NCI-H345 treated with DMSO at 0.1 percent for 48 hours (cell line): ENCODE measurements at regions not wholly inside any gene's neighbourhood (a gene's known extent, or its start where the extent isn't known, plus 50 kb on each side); places are given as distances from the start of the nearest gene placed in this dataset.

Source experiments
- DNase-seq: peaks from one replicate; lab custom pipeline; 2025; ENCODE audit not compliant: unreplicated experiment; lab: John Stamatoyannopoulos, UW

GRCh38 chr18:78607221-78607620 lies 372.4 kb upstream of the SALL3 start:
- no peak for DNase-seq

- DNase-seq, result no peak
Measured at GRCh38 chr18:78607784-78608183, 371.8 kb upstream of the SALL3 start.

GRCh38 chr18:78610179-78610578 lies 369.4 kb upstream of the SALL3 start:
- no peak for DNase-seq

GRCh38 chr18:78611201-78611800 lies 368.3 kb upstream of the SALL3 start:
- no peak for DNase-seq

- no peak for DNase-seq
Measured at GRCh38 chr18:78611869-78612268, 367.7 kb upstream of the SALL3 start.

- no peak for DNase-seq
Measured at GRCh38 chr18:78612318-78612717, 367.3 kb upstream of the SALL3 start.

- DNase-seq, result no peak
Measured at GRCh38 chr18:78612801-78613200, 366.8 kb upstream of the SALL3 start.

GRCh38 chr18:78618726-78619125 lies 360.9 kb upstream of the SALL3 start:
- DNase-seq, result no peak

- DNase-seq, result no peak
Measured at GRCh38 chr18:78619854-78620253, 359.8 kb upstream of the SALL3 start.

- DNase-seq, result no peak
Measured at GRCh38 chr18:78620326-78620725, 359.3 kb upstream of the SALL3 start.

- no peak for DNase-seq
Measured at GRCh38 chr18:78621141-78621755, 358.4 kb upstream of the SALL3 start.

GRCh38 chr18:78622251-78622906 lies 357.2 kb upstream of the SALL3 start:
- no peak for DNase-seq

GRCh38 chr18:78622907-78623541 lies 356.6 kb upstream of the SALL3 start:
- no peak for DNase-seq

- no peak for DNase-seq
Measured at GRCh38 chr18:78624646-78625279, 354.9 kb upstream of the SALL3 start.

- no peak for DNase-seq
Measured at GRCh38 chr18:78625847-78626246, 353.8 kb upstream of the SALL3 start.

GRCh38 chr18:78627551-78628346 lies 351.9 kb upstream of the SALL3 start:
- no peak for DNase-seq

- no peak for DNase-seq
Measured at GRCh38 chr18:78629426-78629825, 350.2 kb upstream of the SALL3 start.

GRCh38 chr18:78630356-78630755 lies 349.3 kb upstream of the SALL3 start:
- DNase-seq, result no peak

- no peak for DNase-seq
Measured at GRCh38 chr18:78630981-78631510, 348.6 kb upstream of the SALL3 start.

- DNase-seq, result no peak
Measured at GRCh38 chr18:78632111-78632541, 347.5 kb upstream of the SALL3 start.
